WERI-Rb-1 (cell line): ENCODE measurements at regions not wholly inside any gene's neighbourhood (a gene's known extent, or its start where the extent isn't known, plus 50 kb on each side); places are given as distances from the start of the nearest gene placed in this dataset.

Experiments used
- DNase-seq: peaks from one replicate; pipeline ENCODE4 v3.0.0-alpha.2; 2020
- H3K27ac ChIP-seq: fragments of 250-450 bp; sonication (Bioruptor Pico); 2 replicates; pipeline ENCODE4 v1.5.1; 2020; ENCODE audit warnings: mild to moderate bottlenecking, moderate library complexity
- H3K27me3 ChIP-seq: fragments of 250-450 bp; sonication (Bioruptor Pico); 2 replicates; pipeline ENCODE4 v1.5.1; 2021; ENCODE audit warnings: mild to moderate bottlenecking, low read depth, moderate library complexity; ENCODE audit not compliant: insufficient read depth, severe bottlenecking
- H3K36me3 ChIP-seq: fragments of 250-450 bp; sonication (Bioruptor Pico); 2 replicates; pipeline ENCODE4 v1.5.1; 2020; ENCODE audit warnings: mild to moderate bottlenecking, moderate library complexity
- H3K4me3 ChIP-seq: 2 replicates; pipeline ENCODE4 v1.5.1; 2011; ENCODE audit warnings: low read depth, mild to moderate bottlenecking, control low read depth, low read length
- H3K9me3 ChIP-seq: fragments of 250-450 bp; sonication (Bioruptor Pico); 2 replicates; pipeline ENCODE4 v1.5.1; 2021; ENCODE audit warnings: mild to moderate bottlenecking, moderate library complexity; ENCODE audit not compliant: severe bottlenecking
- TF ChIP-seq, protein P1 (sequence below): IDR thresholded peaks from 2 replicates; pipeline ENCODE4 v1.5.1; 2011; ENCODE audit warnings: low read depth, mild to moderate bottlenecking, control low read depth, inconsistent platforms, low read length

DNA sequence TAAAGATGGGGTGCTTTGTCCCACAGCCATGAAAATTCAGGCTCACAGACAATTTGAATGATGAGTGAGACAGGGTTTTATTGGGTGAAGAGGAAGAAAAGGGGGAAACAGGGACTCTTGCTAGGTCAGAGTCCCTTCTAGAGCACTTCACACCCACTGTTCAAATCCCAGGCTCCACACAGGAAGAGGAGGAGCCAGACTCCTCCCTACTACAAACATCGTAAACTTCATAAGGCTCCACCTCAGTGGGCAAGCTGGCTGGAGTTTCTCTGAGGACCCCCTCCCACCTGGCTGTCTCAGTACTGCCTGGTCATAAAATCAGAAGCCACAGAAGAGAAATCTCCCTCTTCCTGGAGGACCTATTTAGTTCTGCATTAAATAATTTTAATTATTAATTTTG, 80.3 kb upstream of the KCNMB2 start:
- Histone ChIP-seq H3K36me3 (no peaks in the 10 kb centered on the region), H3K9me3 (no peaks in the 10 kb centered on the region), H3K4me3 (no peak overlapping the region), H3K27ac (no peak overlapping the region), H3K27me3 (no peaks in the 10 kb centered on the region)
- TF ChIP-seq, protein P1, sequence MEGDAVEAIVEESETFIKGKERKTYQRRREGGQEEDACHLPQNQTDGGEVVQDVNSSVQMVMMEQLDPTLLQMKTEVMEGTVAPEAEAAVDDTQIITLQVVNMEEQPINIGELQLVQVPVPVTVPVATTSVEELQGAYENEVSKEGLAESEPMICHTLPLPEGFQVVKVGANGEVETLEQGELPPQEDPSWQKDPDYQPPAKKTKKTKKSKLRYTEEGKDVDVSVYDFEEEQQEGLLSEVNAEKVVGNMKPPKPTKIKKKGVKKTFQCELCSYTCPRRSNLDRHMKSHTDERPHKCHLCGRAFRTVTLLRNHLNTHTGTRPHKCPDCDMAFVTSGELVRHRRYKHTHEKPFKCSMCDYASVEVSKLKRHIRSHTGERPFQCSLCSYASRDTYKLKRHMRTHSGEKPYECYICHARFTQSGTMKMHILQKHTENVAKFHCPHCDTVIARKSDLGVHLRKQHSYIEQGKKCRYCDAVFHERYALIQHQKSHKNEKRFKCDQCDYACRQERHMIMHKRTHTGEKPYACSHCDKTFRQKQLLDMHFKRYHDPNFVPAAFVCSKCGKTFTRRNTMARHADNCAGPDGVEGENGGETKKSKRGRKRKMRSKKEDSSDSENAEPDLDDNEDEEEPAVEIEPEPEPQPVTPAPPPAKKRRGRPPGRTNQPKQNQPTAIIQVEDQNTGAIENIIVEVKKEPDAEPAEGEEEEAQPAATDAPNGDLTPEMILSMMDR, result no peak
- DNase-seq, result no peak

DNA sequence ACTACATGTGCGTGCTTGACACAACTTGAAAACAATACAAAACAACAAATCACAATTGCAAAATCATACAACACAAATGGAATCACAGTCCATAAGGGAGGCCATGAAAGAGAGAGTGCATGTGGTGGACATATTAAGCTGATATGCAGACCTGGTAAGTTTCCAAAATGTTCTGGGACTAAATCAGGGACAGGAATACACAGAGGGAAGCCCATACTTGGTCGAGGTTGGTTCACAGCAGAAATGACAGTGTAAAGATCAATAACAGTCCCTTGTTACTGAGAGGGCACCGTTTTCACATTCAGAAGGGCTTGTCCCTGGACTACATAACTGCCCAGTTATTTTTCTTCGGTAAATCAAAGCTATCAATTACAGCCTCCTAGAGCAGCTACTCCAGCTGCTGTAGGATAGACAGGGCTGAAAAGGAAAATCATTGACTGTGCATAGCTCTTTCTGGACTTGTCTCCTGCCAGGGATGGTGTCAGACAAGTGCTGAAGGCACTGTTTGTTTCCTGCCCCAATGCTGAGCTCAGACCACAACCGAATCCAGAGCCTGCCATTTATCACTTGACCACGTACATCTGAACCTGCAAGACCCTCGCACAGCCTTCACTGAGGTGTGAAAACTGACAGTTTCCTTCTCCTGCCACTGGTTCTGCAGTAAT, 79.5 kb upstream of the KCNMB2 start:
- TF ChIP-seq, protein P1, result no peak
- H3K4me3 ChIP-seq, result no peak overlapping the region
- no peaks in the 10 kb centered on the region for H3K36me3 ChIP-seq
- no peak overlapping the region for H3K27ac ChIP-seq
- no peaks in the 10 kb centered on the region for H3K9me3 ChIP-seq
- H3K27me3 ChIP-seq, result no peaks in the 10 kb centered on the region
- no peak for DNase-seq

GRCh38 chr3:178457511-178457910, 78.7 kb upstream of the KCNMB2 start:
- Histone ChIP-seq H3K9me3 (no peaks in the 10 kb centered on the region), H3K4me3 (no peak overlapping the region), H3K27me3 (no peaks in the 10 kb centered on the region), H3K27ac (no peak overlapping the region), H3K36me3 (no peaks in the 10 kb centered on the region)
- TF ChIP-seq, protein P1, result no peak
- DNase-seq, result no peak

DNA sequence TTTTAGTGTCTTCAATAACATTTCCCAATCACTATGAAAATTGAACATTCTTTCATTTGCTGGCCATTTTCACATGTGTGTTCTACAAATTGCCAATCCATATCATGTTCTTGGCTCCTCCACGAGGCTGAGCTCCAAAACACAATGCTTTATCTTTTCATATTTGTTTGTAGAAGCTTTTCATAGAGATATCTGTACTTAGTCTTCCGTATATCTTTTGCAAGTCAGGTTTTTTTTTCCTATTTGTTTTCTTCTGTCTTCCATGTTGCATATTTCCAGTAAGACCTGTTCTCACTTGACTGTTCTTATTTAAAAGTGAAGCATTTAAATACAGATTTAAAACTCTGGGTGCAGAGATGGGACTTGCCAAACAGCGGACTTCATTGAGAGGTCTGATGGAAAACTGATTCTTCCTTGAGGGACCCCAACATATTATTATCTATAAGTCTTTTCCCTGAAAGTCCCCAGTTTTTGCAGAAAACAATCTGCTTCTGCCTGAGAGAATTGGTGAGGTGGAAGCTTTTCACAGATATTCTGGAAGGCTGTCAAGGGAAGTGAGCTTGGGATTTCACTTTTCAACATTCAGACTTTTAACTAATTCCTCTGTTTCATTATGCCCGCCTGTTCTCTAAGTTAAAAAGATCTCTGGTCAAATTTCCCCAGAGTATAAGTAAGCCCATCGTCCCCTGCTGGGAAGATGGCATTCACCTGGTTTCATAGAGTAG, 77.8 kb upstream of the KCNMB2 start:
- TF ChIP-seq, protein P1, result no peak
- DNase-seq, result no peak

GRCh38 chr3:178459038-178459410, 77.2 kb upstream of the KCNMB2 start:
- Histone ChIP-seq H3K4me3 (no peak overlapping the region), H3K9me3 (no peaks in the 10 kb centered on the region), H3K27ac (no peak overlapping the region), H3K27me3 (no peaks in the 10 kb centered on the region), H3K36me3 (no peaks in the 10 kb centered on the region)
- TF ChIP-seq, protein P1, result no peak
- no peak for DNase-seq

More for the DNA sequence above, 77.8 kb upstream of the KCNMB2 start:
- no peaks in the 10 kb centered on the region for H3K9me3 ChIP-seq
- H3K27ac ChIP-seq, result no peak overlapping the region
- no peaks in the 10 kb centered on the region for H3K36me3 ChIP-seq
- H3K27me3 ChIP-seq, result no peaks in the 10 kb centered on the region
- no peak overlapping the region for H3K4me3 ChIP-seq
